Esophagus (tissue), 2 donors: ENCODE measurements at regions not wholly inside any gene's neighbourhood (a gene's known extent, or its start where the extent isn't known, plus 50 kb on each side); places are given as distances from the start of the nearest gene placed in this dataset.
"Not testable (repeated sequence)": the region's sequence is repeated elsewhere in the genome, so short reads cannot be mapped to it uniquely, and the experiment has no call there.

Source experiments
- H3K27ac ChIP-seq, 2 donors: one replicate each; pipeline ENCODE4 v1.5.1; 2013; ENCODE audit warnings: low read depth in 2 of 2, mild to moderate bottlenecking in 2 of 2, inconsistent platforms in 1 of 2, low read length in 1 of 2, moderate library complexity in 1 of 2
- H3K27me3 ChIP-seq, 2 donors: one replicate each; pipeline ENCODE4 v1.6.1; 2013; ENCODE audit warnings: low read length in 2 of 2, control low read depth in 1 of 2, mild to moderate bottlenecking in 1 of 2; ENCODE audit not compliant: insufficient read depth in 2 of 2, control insufficient read depth in 1 of 2
- H3K36me3 ChIP-seq, 2 donors: one replicate each; pipeline ENCODE4 v1.6.1; 2013; ENCODE audit warnings: low read length in 1 of 2; ENCODE audit not compliant: control insufficient read depth in 2 of 2, insufficient read depth in 2 of 2
- H3K4me1 ChIP-seq, 2 donors: one replicate each; pipeline ENCODE4 v1.6.1; 2013; ENCODE audit warnings: low read length in 1 of 2; ENCODE audit not compliant: control insufficient read depth in 2 of 2, insufficient read depth in 2 of 2
- H3K4me3 ChIP-seq, 2 donors: one replicate each; pipeline ENCODE4 v1.5.1; 2013; ENCODE audit warnings: low read length in 2 of 2, mild to moderate bottlenecking in 2 of 2, low read depth in 1 of 2, moderate library complexity in 1 of 2
- H3K9me3 ChIP-seq, 2 donors: one replicate each; pipeline ENCODE4 v1.6.1; 2013; ENCODE audit warnings: mild to moderate bottlenecking in 2 of 2, low read depth in 1 of 2, low read length in 1 of 2, moderate library complexity in 1 of 2; ENCODE audit not compliant: control insufficient read depth in 2 of 2, insufficient read depth in 1 of 2
- WGBS, 2 donors: extraction: QIAGEN DNeasy Blood & Tissue Kit; methylation state at CpG; one replicate each; pipeline ENCODE4 v1.1.7; 2013; 5-methylcytosine and 5-hydroxymethylcytosine counted together
- donor health status: healthy with polysubstance abuse.
- donor health status: Bipolar disorder and iron deficiency.

- H3K27ac ChIP-seq, H3K36me3 ChIP-seq, H3K4me1 ChIP-seq, H3K4me3 ChIP-seq, H3K27me3 ChIP-seq, H3K9me3 ChIP-seq: not testable (repeated sequence)
- 90 to 95% methylated on average over 25 of the region's 25 CpGs for WGBS, 2 donors
Measured at GRCh38 chr1:194357573-194358207, 1171.3 kb upstream of the B3GALT2 start.

GRCh38 chr1:194355488-194356106 lies 1169.2 kb upstream of the B3GALT2 start:
- H3K36me3 ChIP-seq: no peaks in the 10 kb centered on the region
- no peak overlapping the region for H3K27ac ChIP-seq
- H3K9me3 ChIP-seq: peaks cover 0 to 4% of the 10 kb centered on the region in 2 donors
- no peaks in the 10 kb centered on the region for H3K27me3 ChIP-seq
- 82% methylated on average over 12 of the region's 12 CpGs for WGBS, 2 donors
- no peak overlapping the region for H3K4me3 ChIP-seq
- H3K4me1 ChIP-seq: no peaks in the 10 kb centered on the region

- no peak overlapping the region for H3K27ac ChIP-seq
- H3K4me3 ChIP-seq: no peak overlapping the region
- H3K36me3 ChIP-seq: no peaks in the 10 kb centered on the region
- peaks cover 0 to 2% of the 10 kb centered on the region in 2 donors for H3K9me3 ChIP-seq
- 74 to 76% methylated on average over 3 of the region's 3 CpGs for WGBS, 2 donors
- no peaks in the 10 kb centered on the region for H3K27me3 ChIP-seq
- H3K4me1 ChIP-seq: no peaks in the 10 kb centered on the region
Measured at GRCh38 chr1:194353121-194353520, 1166.7 kb upstream of the B3GALT2 start.

GRCh38 chr1:194347200-194347599 lies 1160.8 kb upstream of the B3GALT2 start:
- H3K4me3 ChIP-seq: no peak overlapping the region
- no peaks in the 10 kb centered on the region for H3K36me3 ChIP-seq
- H3K27me3 ChIP-seq: no peaks in the 10 kb centered on the region
- 71 to 76% methylated on average over 2 of the region's 2 CpGs for WGBS, 2 donors
- no peak overlapping the region for H3K27ac ChIP-seq
- no peaks in the 10 kb centered on the region for H3K4me1 ChIP-seq
- peaks cover 2% of the 10 kb centered on the region in 2 donors for H3K9me3 ChIP-seq

GRCh38 chr1:194342484-194343262 lies 1156.3 kb upstream of the B3GALT2 start:
- H3K9me3 ChIP-seq: peaks cover 2% of the 10 kb centered on the region in 2 donors
- H3K27me3 ChIP-seq: no peaks in the 10 kb centered on the region
- H3K4me3 ChIP-seq: no peak overlapping the region
- H3K4me1 ChIP-seq: no peaks in the 10 kb centered on the region
- WGBS, 2 donors: 74 to 75% methylated on average over 18 of the region's 18 CpGs
- no peak overlapping the region for H3K27ac ChIP-seq
- no peaks in the 10 kb centered on the region for H3K36me3 ChIP-seq

GRCh38 chr1:194341587-194341986 lies 1155.2 kb upstream of the B3GALT2 start:
- H3K4me3 ChIP-seq: no peak overlapping the region
- H3K9me3 ChIP-seq: peaks cover 2% of the 10 kb centered on the region in 2 donors
- H3K36me3 ChIP-seq: no peaks in the 10 kb centered on the region
- no peak overlapping the region for H3K27ac ChIP-seq
- 92 to 100% methylated on average over 1 of the region's 1 CpG for WGBS, 2 donors
- no peaks in the 10 kb centered on the region for H3K27me3 ChIP-seq
- H3K4me1 ChIP-seq: no peaks in the 10 kb centered on the region

- Histone ChIP-seq H3K27ac (no peak overlapping the region), H3K4me3 (no peak overlapping the region), H3K4me1 (no peaks in the 10 kb centered on the region), H3K36me3 (no peaks in the 10 kb centered on the region), H3K9me3 (peaks cover 2% of the 10 kb centered on the region in 2 donors), H3K27me3 (no peaks in the 10 kb centered on the region)
- 68 to 72% methylated on average over 2 of the region's 2 CpGs for WGBS, 2 donors
Measured at GRCh38 chr1:194339471-194339870, 1153.1 kb upstream of the B3GALT2 start.

GRCh38 chr1:194338241-194338948 lies 1152.0 kb upstream of the B3GALT2 start:
- 15 to 28% methylated on average over 1 of the region's 1 CpG for WGBS, 2 donors
- H3K36me3 ChIP-seq: no peaks in the 10 kb centered on the region

GRCh38 chr1:194333240-194333639 lies 1146.8 kb upstream of the B3GALT2 start:
- Histone ChIP-seq H3K4me1 (no peaks in the 10 kb centered on the region), H3K9me3 (no peaks in the 10 kb centered on the region), H3K27ac (no peak overlapping the region), H3K36me3 (no peaks in the 10 kb centered on the region), H3K4me3 (no peak overlapping the region), H3K27me3 (no peaks in the 10 kb centered on the region)
- WGBS, 2 donors: 90 to 92% methylated on average over 3 of the region's 3 CpGs

More at GRCh38 chr1:194338241-194338948, 1152.0 kb upstream of the B3GALT2 start:
- no peaks in the 10 kb centered on the region for H3K4me1 ChIP-seq
- H3K27me3 ChIP-seq: no peaks in the 10 kb centered on the region
- no peak overlapping the region for H3K27ac ChIP-seq
- H3K9me3 ChIP-seq: peaks cover 2% of the 10 kb centered on the region in 2 donors
- H3K4me3 ChIP-seq: no peak overlapping the region
